ENCODE measurements at regions not wholly inside any gene's neighbourhood (a gene's known extent, or its start where the extent isn't known, plus 50 kb on each side); places are given as distances from the start of the nearest gene placed in this dataset.

- TF ChIP-seq REST (IDR thresholded peaks at IDR 0.05; ENCODE audit: low read depth, low read length) (no peak), ZBTB33 (IDR thresholded peaks at IDR 0.05; ENCODE audit: borderline replicate concordance, low read depth) (no peak), SMC3 (IDR thresholded peaks at IDR 0.05; ENCODE audit: low read depth, low read length) (no peak), YY1 (IDR thresholded peaks at IDR 0.05; ENCODE audit: low read depth) (no peak)
Measured at GRCh38 chr1:227434808-227435444, 116.6 kb upstream of the CDC42BPA start (continued).

GRCh38 chr1:227433663-227434341, 115.5 kb upstream of the CDC42BPA start:
- Histone ChIP-seq H3K9me3 (no peaks in the 10 kb centered on the region), H3K27ac (ENCODE audit: low read depth in 2 of 2, low read length in 1 of 2) (no peak overlapping the region), H3F3A (replicated peaks; ENCODE audit: insufficient read depth) (no peaks in the 10 kb centered on the region), H3K9ac (no peak overlapping the region), H3K36me3 (replicated peaks in 1 of 2; ENCODE audit: control insufficient read depth in 1 of 2, insufficient read depth in 2 of 2, low read length in 1 of 2) (no peaks in the 10 kb centered on the region), H3K4me3 (ENCODE audit: low read depth in 2 of 2, low read length in 1 of 2) (no peak overlapping the region), H4K20me1 (ENCODE audit: insufficient read depth) (no peaks in the 10 kb centered on the region), H3K4me2 (no peak overlapping the region), H3K4me1 (ENCODE audit: control insufficient read depth in 1 of 2, insufficient read depth in 2 of 2, low read depth in 1 of 2, low read length in 1 of 2) (peaks cover 10 to 12% of the 10 kb centered on the region in 2 experiments; a peak in 2 of 4 replicates), H2AFZ (ENCODE audit: low read depth) (no peak overlapping the region), H3K79me2 (ENCODE audit: insufficient read depth) (no peaks in the 10 kb centered on the region), H3K27me3 (ENCODE audit: insufficient read depth) (no peaks in the 10 kb centered on the region), H3K9me2 (no peaks in the 10 kb centered on the region)
- CTCF ChIA-PET, result interaction anchor here (1.0 to 1.3 kb wide), 2 partner anchors 13 to 800 kb away, joined by 3 read pairs; no protein-coding TSS in a partner anchor
- POLR2A ChIA-PET, result no interaction called here
- 93% methylated on average over 8 of the region's 8 CpGs for WGBS (ENCODE audit: low lambda C conversion rate)
- no peak for DNase-seq
- TF ChIP-seq RCOR1 (IDR thresholded peaks at IDR 0.05; ENCODE audit: low read length) (no peak), NRF1 (IDR thresholded peaks at IDR 0.05; ENCODE audit: low read depth, low read length) (no peak), MEF2A (IDR thresholded peaks at IDR 0.05; ENCODE audit: borderline replicate concordance, low read depth) (no peak), POLR2AphosphoS5 (IDR thresholded peaks at IDR 0.05; ENCODE audit: low read depth, low read length) (no peak), JUND (IDR thresholded peaks at IDR 0.05) (no peak), EP300 (IDR thresholded peaks at IDR 0.05; ENCODE audit: borderline replicate concordance in 1 of 2, low read depth in 1 of 2, low read length in 1 of 2) (no peak), CTCF (IDR thresholded peaks at IDR 0.05) (no peak), RAD21 (IDR thresholded peaks at IDR 0.05; ENCODE audit: low read length) (no peak), PBX3 (IDR thresholded peaks at IDR 0.05) (no peak), TEAD4 (IDR thresholded peaks at IDR 0.05; ENCODE audit: borderline replicate concordance, insufficient read depth) (no peak), IRF3 (IDR thresholded peaks at IDR 0.05; ENCODE audit: low read depth, low read length) (no peak), FOSL2 (IDR thresholded peaks at IDR 0.05; ENCODE audit: borderline replicate concordance, low read depth) (no peak)
